NCI-H2171 (cell line): ENCODE measurements at regions not wholly inside any gene's neighbourhood (a gene's known extent, or its start where the extent isn't known, plus 50 kb on each side); places are given as distances from the start of the nearest gene placed in this dataset.
"Not testable (repeated sequence)": the region's sequence is repeated elsewhere in the genome, so short reads cannot be mapped to it uniquely, and the experiment has no call there.

Source experiments
- DNase-seq: peaks from one replicate; lab custom pipeline; 2025; lab: John Stamatoyannopoulos, UW

- DNase-seq, result no peak
Observed at GRCh38 chr10:111579473-111579872, 502.6 kb downstream of the ADRA2A start.

GRCh38 chr10:111590703-111591102, 513.9 kb downstream of the ADRA2A start:
- DNase-seq, result no peak

- no peak for DNase-seq
Observed at GRCh38 chr10:111593578-111593977, 516.7 kb downstream of the ADRA2A start.

GRCh38 chr10:111595173-111595572, 518.3 kb downstream of the ADRA2A start:
- no peak for DNase-seq

GRCh38 chr10:111598433-111599059, 521.7 kb downstream of the ADRA2A start:
- DNase-seq, result no peak

- DNase-seq, result no peak
Observed at GRCh38 chr10:111599943-111600342, 523.1 kb downstream of the ADRA2A start.

- DNase-seq, result no peak
Observed at GRCh38 chr10:111600772-111601171, 523.9 kb downstream of the ADRA2A start.

- no peak for DNase-seq
Observed at GRCh38 chr10:111612273-111612672, 535.4 kb downstream of the ADRA2A start.

- DNase-seq, result no peak
Observed at GRCh38 chr10:111634191-111634590, 549.4 kb downstream of the GPAM start.

- DNase-seq, result no peak
Observed at GRCh38 chr10:111646021-111646420, 537.5 kb downstream of the GPAM start.

GRCh38 chr10:111648046-111648445, 535.5 kb downstream of the GPAM start:
- DNase-seq, result no peak

- DNase-seq, result not testable (repeated sequence)
Observed at GRCh38 chr10:111649080-111649479, 534.5 kb downstream of the GPAM start.

- no peak for DNase-seq
Observed at GRCh38 chr10:111650088-111650487, 533.5 kb downstream of the GPAM start.

- DNase-seq, result no peak
Observed at GRCh38 chr10:111656066-111656465, 527.5 kb downstream of the GPAM start.

- DNase-seq, result no peak
Observed at GRCh38 chr10:111677759-111678158, 505.8 kb downstream of the GPAM start.

- no peak for DNase-seq
Observed at GRCh38 chr10:111686796-111687195, 496.8 kb downstream of the GPAM start.

- DNase-seq, result no peak
Observed at GRCh38 chr10:111698711-111699110, 484.9 kb downstream of the GPAM start.

GRCh38 chr10:111703986-111704385, 479.6 kb downstream of the GPAM start:
- no peak for DNase-seq

- no peak for DNase-seq
Observed at GRCh38 chr10:111705021-111705420, 478.5 kb downstream of the GPAM start.

GRCh38 chr10:111706331-111706730, 477.2 kb downstream of the GPAM start:
- no peak for DNase-seq

- DNase-seq, result no peak
Observed at GRCh38 chr10:111707076-111707475, 476.5 kb downstream of the GPAM start.

GRCh38 chr10:111709603-111710002, 474.0 kb downstream of the GPAM start:
- DNase-seq, result no peak

GRCh38 chr10:111716032-111716431, 467.5 kb downstream of the GPAM start:
- no peak for DNase-seq

GRCh38 chr10:111724121-111724520, 459.4 kb downstream of the GPAM start:
- DNase-seq, result no peak
